Upper lobe of left lung (tissue), 4 donors: ENCODE measurements at regions not wholly inside any gene's neighbourhood (a gene's known extent, or its start where the extent isn't known, plus 50 kb on each side); places are given as distances from the start of the nearest gene placed in this dataset.

Experiments
- CTCF ChIP-seq, 6 experiments: fragments of 450-650 bp in 4 of 6; fragments of 200-600 bp in 2 of 6; sonication (generic) in 2 of 6; IDR thresholded peaks; one replicate each; pipeline ENCODE4 v1.5.1; 2016 to 2019; ENCODE audit warnings: antibody characterized with exemption in 6 of 6
- EP300 ChIP-seq, 4 donors: sonication (generic); formaldehyde crosslinking; IDR thresholded peaks; one replicate each; pipeline ENCODE4 v1.5.1; 2017; ENCODE audit warnings: antibody characterized with exemption in 4 of 4, control low read depth in 2 of 4
- POLR2A ChIP-seq, 4 donors: fragments of 450-650 bp; IDR thresholded peaks; one replicate each; pipeline ENCODE4 v1.5.1; 2016 to 2017; ENCODE audit warnings: antibody characterized with exemption in 4 of 4, mild to moderate bottlenecking in 2 of 4
- POLR2AphosphoS5 ChIP-seq, 2 donors: sonication (generic); formaldehyde crosslinking; IDR thresholded peaks; one replicate each; pipeline ENCODE4 v1.5.1; 2017; ENCODE audit warnings: antibody characterized with exemption in 2 of 2

- TF ChIP-seq CTCF (IDR thresholded peaks at IDR 0.05) (no peak), POLR2A (IDR thresholded peaks at IDR 0.05) (no peak), POLR2AphosphoS5 (IDR thresholded peaks at IDR 0.05) (no peak), EP300 (IDR thresholded peaks at IDR 0.05) (no peak)
These were observed 189.5 kb downstream of the PHLDA1 start for GRCh38 chr12:75842090-75842489.
